ENCODE measurements at regions not wholly inside any gene's neighbourhood (a gene's known extent, or its start where the extent isn't known, plus 50 kb on each side); places are given as distances from the start of the nearest gene placed in this dataset.

DNA sequence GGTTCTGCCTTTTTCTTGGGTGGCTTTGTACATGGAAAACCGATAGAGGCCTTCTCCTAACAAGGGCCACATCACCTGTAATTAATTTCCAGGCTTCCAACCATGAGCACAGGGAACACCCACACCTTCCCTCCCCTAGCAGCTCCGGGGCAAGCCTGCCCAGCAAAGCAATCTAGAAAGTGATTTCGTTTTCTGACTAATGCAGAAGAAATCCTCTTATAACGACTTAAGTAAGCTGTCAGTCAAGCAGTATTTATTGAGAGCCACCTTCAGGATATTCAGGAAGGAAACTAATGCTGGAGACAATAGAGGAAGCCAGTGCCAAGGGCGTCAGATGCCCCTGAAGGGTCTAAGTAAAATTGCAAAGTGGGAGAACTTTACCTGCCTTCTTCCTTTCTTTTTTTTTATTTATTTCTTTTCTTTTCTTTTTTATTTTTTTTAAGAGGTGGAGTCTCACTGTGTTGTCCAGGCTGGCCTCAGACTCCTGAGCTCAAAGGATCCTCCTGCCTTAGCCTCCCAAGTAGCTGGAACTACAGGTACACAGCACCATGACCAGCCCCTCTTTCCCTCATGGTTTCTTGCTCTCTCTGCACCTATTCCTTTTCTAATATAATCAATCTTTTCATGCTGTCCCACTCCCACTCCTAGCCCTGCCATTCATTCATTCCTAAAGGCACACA, 67.5 kb upstream of the MBOAT1 start:
- TF ChIP-seq CTCF (IDR thresholded peaks at IDR 0.05; ENCODE audit: insufficient read depth, low read length, poor library complexity, severe bottlenecking) (no peak), EZH2phosphoT487 (conservative IDR thresholded peaks at IDR 0.05; ENCODE audit: low read length) (no peak)
